Adrenal gland (tissue), 5 donors: ENCODE measurements at regions not wholly inside any gene's neighbourhood (a gene's known extent, or its start where the extent isn't known, plus 50 kb on each side); places are given as distances from the start of the nearest gene placed in this dataset.

Experiments
- POLR2A ChIP-seq, 2 donors: fragments of 450-650 bp; IDR thresholded peaks; one replicate each; pipeline ENCODE4 v1.6.1; 2017; ENCODE audit warnings: antibody characterized with exemption in 2 of 2, mild to moderate bottlenecking in 2 of 2, moderate library complexity in 1 of 2
- TF ChIP-seq, protein P1 (sequence below), 6 experiments: fragments of 450-650 bp in 4 of 6; fragments of 200-600 bp in 2 of 6; sonication (generic) in 1 of 6; IDR thresholded peaks; 1 replicate in 5 of 6; 2 replicates in 1 of 6; pipeline versions ENCODE4 v1.5.1 to v1.8.0; 2016 to 2021; ENCODE audit warnings: antibody characterized with exemption in 6 of 6, mild to moderate bottlenecking in 2 of 6, moderate library complexity in 1 of 6
- donor health status: DM: no; HTN: no; CAD: no.

DNA sequence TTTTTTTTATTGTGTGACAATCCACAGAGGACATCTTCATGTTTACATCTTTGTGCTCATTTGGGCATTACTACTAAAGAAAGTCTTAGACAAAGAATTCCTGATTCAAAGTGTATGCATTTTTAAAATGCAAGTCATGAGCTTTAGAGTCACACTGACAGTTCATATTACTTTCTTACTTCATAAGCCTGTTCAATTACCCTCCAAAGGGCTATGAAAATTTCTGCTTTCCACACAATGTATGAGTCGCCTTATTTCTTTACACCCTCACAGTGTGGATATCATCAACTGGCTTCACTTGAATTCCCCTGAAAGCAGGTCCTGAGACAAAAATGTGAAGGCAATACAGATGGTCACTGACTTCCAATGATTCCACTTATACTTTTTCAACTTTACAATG, 280.4 kb upstream of the PTGER4 start:
- TF ChIP-seq, protein P1, sequence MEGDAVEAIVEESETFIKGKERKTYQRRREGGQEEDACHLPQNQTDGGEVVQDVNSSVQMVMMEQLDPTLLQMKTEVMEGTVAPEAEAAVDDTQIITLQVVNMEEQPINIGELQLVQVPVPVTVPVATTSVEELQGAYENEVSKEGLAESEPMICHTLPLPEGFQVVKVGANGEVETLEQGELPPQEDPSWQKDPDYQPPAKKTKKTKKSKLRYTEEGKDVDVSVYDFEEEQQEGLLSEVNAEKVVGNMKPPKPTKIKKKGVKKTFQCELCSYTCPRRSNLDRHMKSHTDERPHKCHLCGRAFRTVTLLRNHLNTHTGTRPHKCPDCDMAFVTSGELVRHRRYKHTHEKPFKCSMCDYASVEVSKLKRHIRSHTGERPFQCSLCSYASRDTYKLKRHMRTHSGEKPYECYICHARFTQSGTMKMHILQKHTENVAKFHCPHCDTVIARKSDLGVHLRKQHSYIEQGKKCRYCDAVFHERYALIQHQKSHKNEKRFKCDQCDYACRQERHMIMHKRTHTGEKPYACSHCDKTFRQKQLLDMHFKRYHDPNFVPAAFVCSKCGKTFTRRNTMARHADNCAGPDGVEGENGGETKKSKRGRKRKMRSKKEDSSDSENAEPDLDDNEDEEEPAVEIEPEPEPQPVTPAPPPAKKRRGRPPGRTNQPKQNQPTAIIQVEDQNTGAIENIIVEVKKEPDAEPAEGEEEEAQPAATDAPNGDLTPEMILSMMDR (IDR thresholded peaks at IDR 0.05): no peak
- TF ChIP-seq POLR2A (IDR thresholded peaks at IDR 0.05): no peak
